Central memory CD8-positive, alpha-beta T cell (primary cell): ENCODE measurements at regions not wholly inside any gene's neighbourhood (a gene's known extent, or its start where the extent isn't known, plus 50 kb on each side); places are given as distances from the start of the nearest gene placed in this dataset.

ENCODE experiments used
- ATAC-seq: fragments of 150-1000 bp; cut with Tn5 transposase; replicated peaks from 2 replicates; pipeline ENCODE4 v1.10.0; 2022; ENCODE audit warnings: mild to moderate bottlenecking, moderate FRiP score, moderate number of reproducible peaks; ENCODE audit not compliant: poor library complexity, severe bottlenecking; ENCODE audit errors: extremely low read depth
- DNase-seq, 2 donors: peaks; one replicate each; pipeline ENCODE4 v3.0.0; 2021; ENCODE audit warnings: low spot score in 2 of 2
- H3K27ac Mint-ChIP-seq: one replicate; pipeline ENCODE4 v1.8.0; 2022; ENCODE audit warnings: low read depth, mild to moderate bottlenecking, moderate library complexity, mixed read lengths
- H3K27me3 Mint-ChIP-seq: one replicate; pipeline ENCODE4 v1.8.0; 2022; ENCODE audit warnings: mixed read lengths
- H3K36me3 Mint-ChIP-seq: one replicate; pipeline ENCODE4 v1.8.0; 2022; ENCODE audit warnings: mild to moderate bottlenecking, moderate library complexity, mixed read lengths; ENCODE audit not compliant: insufficient read depth
- H3K4me1 Mint-ChIP-seq: one replicate; pipeline ENCODE4 v1.8.0; 2022; ENCODE audit warnings: mixed read lengths
- H3K4me3 Mint-ChIP-seq: one replicate; pipeline ENCODE4 v1.8.0; 2022; ENCODE audit warnings: mild to moderate bottlenecking, moderate library complexity, mixed read lengths
- H3K9me3 Mint-ChIP-seq: one replicate; pipeline ENCODE4 v1.8.0; 2022; ENCODE audit warnings: mixed read lengths

GRCh38 chr2:234290671-234291070, 206.2 kb downstream of the ARL4C start:
- Mint-ChIP-seq H3K36me3 (peaks cover 33% of the 10 kb centered on the region), H3K4me3 (peak overlapping the region; percentile 59), H3K9me3 (no peaks in the 10 kb centered on the region), H3K4me1 (peaks cover 65% of the 10 kb centered on the region), H3K27me3 (no peaks in the 10 kb centered on the region), H3K27ac (peak overlapping the region; percentile 98)
- peak; percentile 62 to 91 for DNase-seq
- peak; percentile 74 for ATAC-seq

- H3K36me3 Mint-ChIP-seq = peaks cover 29% of the 10 kb centered on the region
- ATAC-seq (no peak), DNase-seq (no peak)
- H3K4me1 Mint-ChIP-seq = peaks cover 65% of the 10 kb centered on the region
- peak overlapping the region; percentile 98 for H3K27ac Mint-ChIP-seq
- H3K4me3 Mint-ChIP-seq = peak overlapping the region; percentile 59
- H3K9me3 Mint-ChIP-seq = no peaks in the 10 kb centered on the region
- H3K27me3 Mint-ChIP-seq = no peaks in the 10 kb centered on the region
These were observed 206.9 kb downstream of the ARL4C start for GRCh38 chr2:234289834-234290590.

DNA sequence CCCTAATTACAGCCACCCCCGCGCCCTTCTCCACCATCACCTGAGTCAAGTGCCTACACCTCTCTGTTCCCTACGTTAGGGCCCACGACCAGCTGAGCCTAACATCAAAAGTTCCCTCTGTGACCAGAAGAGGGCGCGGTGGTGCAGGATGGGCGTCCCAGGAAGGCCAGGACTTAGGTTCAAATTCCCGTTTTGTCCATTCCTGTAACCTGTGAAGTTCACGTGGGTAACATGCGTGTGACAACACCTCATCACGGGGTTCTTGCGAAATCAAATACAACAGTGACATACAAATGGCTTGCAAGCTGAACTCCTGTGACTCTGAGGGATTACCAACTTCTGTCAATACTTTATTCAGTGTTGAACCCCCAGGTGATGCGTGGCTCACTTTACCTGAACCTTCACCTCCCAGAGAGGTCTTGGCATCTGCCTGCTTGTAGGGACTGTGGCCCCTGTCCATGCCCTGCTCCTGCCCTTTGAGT, 207.9 kb downstream of the ARL4C start:
- Mint-ChIP-seq H3K36me3 (peaks cover 29% of the 10 kb centered on the region), H3K4me3 (peak overlapping the region; percentile 59), H3K27me3 (no peaks in the 10 kb centered on the region), H3K27ac (peak overlapping the region; percentile 98), H3K9me3 (no peaks in the 10 kb centered on the region), H3K4me1 (peaks cover 61% of the 10 kb centered on the region)
- DNase-seq (peak; percentile 59 to 65), ATAC-seq (no peak)

DNA sequence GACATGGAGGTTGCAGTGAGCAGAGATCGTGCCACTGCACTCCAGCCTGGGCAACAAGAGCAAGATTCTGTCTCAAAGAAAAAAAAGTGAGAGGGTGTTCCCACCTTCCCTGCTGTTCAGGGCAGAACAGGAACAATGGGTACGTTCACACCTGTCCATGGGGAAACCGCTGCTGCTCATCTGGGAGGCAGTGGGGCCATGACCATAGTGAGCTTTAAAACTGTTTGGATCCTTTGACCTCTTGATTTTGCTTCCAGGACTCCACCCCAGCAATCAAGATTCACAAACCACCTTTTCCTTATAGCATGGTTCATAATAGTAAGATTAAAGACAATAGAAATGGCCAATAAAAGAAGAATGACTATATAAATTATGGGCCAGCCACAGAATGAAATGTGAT, 209.2 kb downstream of the ARL4C start:
- ATAC-seq = no peak
- no peaks in the 10 kb centered on the region for H3K9me3 Mint-ChIP-seq
- peaks cover 24% of the 10 kb centered on the region for H3K36me3 Mint-ChIP-seq
- no peak for DNase-seq
- no peaks in the 10 kb centered on the region for H3K27me3 Mint-ChIP-seq
- peaks cover 53% of the 10 kb centered on the region for H3K4me1 Mint-ChIP-seq
- H3K27ac Mint-ChIP-seq = no peak overlapping the region
- H3K4me3 Mint-ChIP-seq = no peak overlapping the region

- peaks cover 52% of the 10 kb centered on the region for H3K4me1 Mint-ChIP-seq
- peak overlapping the region; percentile 22 for H3K27ac Mint-ChIP-seq
- no peak for DNase-seq
- ATAC-seq = no peak
- no peaks in the 10 kb centered on the region for H3K9me3 Mint-ChIP-seq
- no peaks in the 10 kb centered on the region for H3K27me3 Mint-ChIP-seq
- peaks cover 17% of the 10 kb centered on the region for H3K36me3 Mint-ChIP-seq
- H3K4me3 Mint-ChIP-seq = no peak overlapping the region
These were observed 209.9 kb downstream of the ARL4C start for GRCh38 chr2:234286956-234287355.

DNA sequence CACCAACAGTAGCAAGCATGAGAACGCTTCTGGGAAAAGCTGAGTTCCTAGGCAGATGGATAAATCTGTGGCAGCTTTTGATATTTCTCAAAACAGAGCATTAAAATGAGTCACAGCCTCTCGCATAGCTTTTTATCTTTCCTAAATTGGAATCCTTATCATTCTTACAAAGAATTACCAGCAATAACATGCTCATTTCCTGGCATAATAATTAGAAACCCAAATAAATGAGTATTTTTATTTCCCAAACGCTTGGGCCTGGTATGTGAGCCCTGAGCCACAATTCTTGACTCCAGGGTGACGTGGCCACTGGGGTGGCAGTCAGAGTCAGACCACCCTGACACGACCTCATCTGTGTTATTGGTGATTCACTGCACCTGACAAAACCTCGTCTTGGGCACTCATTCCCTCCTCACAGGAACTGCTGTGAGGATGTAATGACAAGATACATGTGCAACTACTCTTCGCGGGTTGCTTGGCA, 210.7 kb downstream of the ARL4C start:
- no peak for DNase-seq
- no peak for ATAC-seq
- Mint-ChIP-seq H3K4me3 (no peak overlapping the region), H3K27ac (no peak overlapping the region), H3K36me3 (peaks cover 12% of the 10 kb centered on the region), H3K4me1 (peaks cover 47% of the 10 kb centered on the region), H3K27me3 (no peaks in the 10 kb centered on the region), H3K9me3 (no peaks in the 10 kb centered on the region)

GRCh38 chr2:234285541-234285940, 211.3 kb downstream of the ARL4C start:
- Mint-ChIP-seq H3K27me3 (no peaks in the 10 kb centered on the region), H3K4me3 (no peak overlapping the region), H3K27ac (no peak overlapping the region), H3K9me3 (no peaks in the 10 kb centered on the region), H3K4me1 (peaks cover 47% of the 10 kb centered on the region), H3K36me3 (peaks cover 8% of the 10 kb centered on the region)
- ATAC-seq (no peak), DNase-seq (no peak)

GRCh38 chr2:234279637-234280036, 217.2 kb downstream of the ARL4C start:
- Mint-ChIP-seq H3K27ac (peak overlapping the region; percentile 69), H3K9me3 (peaks cover 6% of the 10 kb centered on the region), H3K4me3 (no peak overlapping the region), H3K36me3 (peaks cover 2% of the 10 kb centered on the region), H3K4me1 (peaks cover 54% of the 10 kb centered on the region), H3K27me3 (no peaks in the 10 kb centered on the region)
- DNase-seq (no peak), ATAC-seq (no peak)

- peak; percentile 75 for ATAC-seq
- DNase-seq = no peak
- H3K4me3 Mint-ChIP-seq = peak overlapping the region; percentile 37
- peaks cover 2% of the 10 kb centered on the region for H3K36me3 Mint-ChIP-seq
- H3K4me1 Mint-ChIP-seq = peaks cover 63% of the 10 kb centered on the region
- H3K9me3 Mint-ChIP-seq = peaks cover 6% of the 10 kb centered on the region
- no peaks in the 10 kb centered on the region for H3K27me3 Mint-ChIP-seq
- H3K27ac Mint-ChIP-seq = peak overlapping the region; percentile 69
These were observed 218.2 kb downstream of the ARL4C start for GRCh38 chr2:234278556-234279255.

- ATAC-seq (no peak), DNase-seq (no peak)
- H3K4me3 Mint-ChIP-seq = no peak overlapping the region
- no peak overlapping the region for H3K27ac Mint-ChIP-seq
- H3K4me1 Mint-ChIP-seq = peaks cover 72% of the 10 kb centered on the region
- peaks cover 4% of the 10 kb centered on the region for H3K36me3 Mint-ChIP-seq
- H3K9me3 Mint-ChIP-seq = peaks cover 6% of the 10 kb centered on the region
- no peaks in the 10 kb centered on the region for H3K27me3 Mint-ChIP-seq
These were observed 221.4 kb downstream of the ARL4C start for GRCh38 chr2:234275515-234275914.

- ATAC-seq (peak; percentile 53), DNase-seq (no peak)
- H3K4me3 Mint-ChIP-seq = peak overlapping the region; percentile 55
- H3K9me3 Mint-ChIP-seq = peaks cover 6% of the 10 kb centered on the region
- peak overlapping the region; percentile 87 for H3K27ac Mint-ChIP-seq
- peaks cover 68% of the 10 kb centered on the region for H3K4me1 Mint-ChIP-seq
- peaks cover 2% of the 10 kb centered on the region for H3K36me3 Mint-ChIP-seq
- no peaks in the 10 kb centered on the region for H3K27me3 Mint-ChIP-seq
These were observed 222.8 kb downstream of the ARL4C start for GRCh38 chr2:234273887-234274584.

DNA sequence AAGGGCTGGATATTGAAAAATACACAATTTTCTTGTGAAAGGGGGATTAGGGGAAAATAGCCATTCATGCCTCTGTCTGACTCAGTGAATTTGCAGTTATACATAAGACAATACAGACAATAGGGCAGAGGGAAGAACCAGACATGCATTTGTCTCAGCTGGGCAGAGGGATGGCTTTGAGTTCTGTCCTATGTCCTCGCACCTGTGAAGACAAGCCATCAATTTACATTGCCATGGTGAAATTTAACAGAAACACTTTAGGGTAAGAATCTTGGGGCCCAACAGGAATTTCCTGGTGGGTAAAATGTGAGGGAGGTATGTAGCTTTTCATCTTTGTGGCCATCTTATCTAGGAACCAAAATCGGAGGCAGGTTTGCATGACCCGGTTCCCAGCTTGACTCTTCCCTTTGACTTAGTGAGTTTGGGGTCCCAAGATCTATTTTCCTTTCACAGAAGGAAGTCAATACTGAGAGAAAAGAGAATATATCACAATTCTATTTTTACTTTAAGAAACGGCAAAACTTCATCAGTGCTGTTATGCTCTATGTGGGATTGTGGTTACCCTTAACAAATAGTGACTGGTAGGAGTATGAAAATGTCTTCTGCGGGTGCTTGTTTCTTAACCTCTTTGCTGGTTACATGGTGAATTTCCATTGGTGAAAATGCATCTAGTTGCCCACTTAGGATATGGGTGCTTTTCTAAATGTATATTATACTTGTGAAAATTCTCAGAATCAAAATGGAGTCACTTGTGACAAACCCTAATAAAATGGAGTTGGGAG, 221.8 kb downstream of the SPP2 start:
- peaks cover 58% of the 10 kb centered on the region for H3K4me1 Mint-ChIP-seq
- peaks cover 2% of the 10 kb centered on the region for H3K36me3 Mint-ChIP-seq
- peak overlapping the region; percentile 80 for H3K27ac Mint-ChIP-seq
- H3K9me3 Mint-ChIP-seq = no peaks in the 10 kb centered on the region
- H3K27me3 Mint-ChIP-seq = no peaks in the 10 kb centered on the region
- DNase-seq (no peak), ATAC-seq (peak; percentile 55)
- peak overlapping the region; percentile 31 for H3K4me3 Mint-ChIP-seq
